Uterus (tissue), 2 donors: ENCODE measurements at regions not wholly inside any gene's neighbourhood (a gene's known extent, or its start where the extent isn't known, plus 50 kb on each side); places are given as distances from the start of the nearest gene placed in this dataset.

Source experiments
- CTCF ChIP-seq, 4 experiments: fragments of 200-600 bp in 2 of 4; fragments of 450-650 bp in 2 of 4; sonication (generic) in 2 of 4; IDR thresholded peaks; one replicate each; pipeline ENCODE4 v1.5.1; 2016 to 2019; ENCODE audit warnings: antibody characterized with exemption in 4 of 4, mild to moderate bottlenecking in 2 of 4, moderate library complexity in 1 of 4
- POLR2A ChIP-seq, 2 donors: fragments of 450-650 bp; IDR thresholded peaks; one replicate each; pipeline ENCODE4 v1.6.1; 2016; ENCODE audit warnings: antibody characterized with exemption in 2 of 2, mild to moderate bottlenecking in 1 of 2, moderate library complexity in 1 of 2

DNA sequence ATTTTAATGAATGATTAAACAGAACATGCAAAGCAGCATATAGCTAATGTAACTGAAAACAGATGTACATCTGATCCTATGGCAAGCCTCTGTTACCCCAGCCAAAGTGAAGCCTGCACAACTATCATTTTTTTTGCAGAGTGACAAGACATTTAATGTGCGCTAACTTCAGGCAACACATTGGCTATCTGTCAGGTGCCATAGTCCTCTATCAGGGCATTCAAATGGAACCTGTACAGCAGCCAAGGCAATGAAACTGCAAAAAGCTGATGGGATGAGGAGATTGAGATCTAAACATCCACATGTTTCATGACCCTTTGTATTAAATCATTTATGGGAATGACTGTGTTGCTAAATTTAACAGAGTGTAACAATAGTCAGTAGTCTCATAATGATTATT is 1088.5 kb upstream of the TMEM132C start:
- no peak for TF ChIP-seq CTCF (IDR thresholded peaks at IDR 0.05)
- no peak for TF ChIP-seq POLR2A (IDR thresholded peaks at IDR 0.05)
